22Rv1 (cell line): ENCODE measurements at regions not wholly inside any gene's neighbourhood (a gene's known extent, or its start where the extent isn't known, plus 50 kb on each side); places are given as distances from the start of the nearest gene placed in this dataset.
A peak's percentile ranks its signal among the peaks of the same experiment; 100 is the strongest.

Experiments used
- H3K27ac ChIP-seq: fragments of 450-650 bp; 2 replicates; pipeline ENCODE4 v1.5.1; 2017
- ZFX ChIP-seq: fragments of 450-650 bp; IDR thresholded peaks from 2 replicates; pipeline ENCODE4 v1.6.1; 2017; ENCODE audit warnings: antibody characterized with exemption, borderline replicate concordance
- TF ChIP-seq, protein P1 (sequence below): fragments of 450-650 bp; IDR thresholded peaks from 2 replicates; pipeline ENCODE4 v1.5.1; 2017; ENCODE audit warnings: mild to moderate bottlenecking

DNA sequence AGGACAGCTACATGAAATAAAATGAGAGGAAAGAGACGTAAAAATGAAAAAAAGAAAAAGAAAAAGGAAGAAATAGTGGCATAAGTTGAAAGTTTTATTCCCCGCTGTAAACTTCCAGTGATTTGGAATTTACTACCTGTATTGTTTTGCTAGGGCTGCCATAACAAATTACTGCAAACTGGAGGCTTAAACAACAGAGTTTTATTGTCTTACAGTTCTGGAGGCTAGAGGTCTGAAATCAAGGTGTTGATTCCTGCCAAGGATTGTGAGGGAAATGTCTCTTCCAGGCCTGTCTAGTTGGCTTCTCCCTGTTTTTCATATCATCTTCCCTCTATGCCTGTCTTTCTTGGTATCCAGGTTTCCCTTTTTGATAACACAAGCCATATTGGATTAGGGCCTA lies 119.4 kb upstream of the PACRGL start:
- no peak overlapping the region for H3K27ac ChIP-seq
- TF ChIP-seq, protein P1, sequence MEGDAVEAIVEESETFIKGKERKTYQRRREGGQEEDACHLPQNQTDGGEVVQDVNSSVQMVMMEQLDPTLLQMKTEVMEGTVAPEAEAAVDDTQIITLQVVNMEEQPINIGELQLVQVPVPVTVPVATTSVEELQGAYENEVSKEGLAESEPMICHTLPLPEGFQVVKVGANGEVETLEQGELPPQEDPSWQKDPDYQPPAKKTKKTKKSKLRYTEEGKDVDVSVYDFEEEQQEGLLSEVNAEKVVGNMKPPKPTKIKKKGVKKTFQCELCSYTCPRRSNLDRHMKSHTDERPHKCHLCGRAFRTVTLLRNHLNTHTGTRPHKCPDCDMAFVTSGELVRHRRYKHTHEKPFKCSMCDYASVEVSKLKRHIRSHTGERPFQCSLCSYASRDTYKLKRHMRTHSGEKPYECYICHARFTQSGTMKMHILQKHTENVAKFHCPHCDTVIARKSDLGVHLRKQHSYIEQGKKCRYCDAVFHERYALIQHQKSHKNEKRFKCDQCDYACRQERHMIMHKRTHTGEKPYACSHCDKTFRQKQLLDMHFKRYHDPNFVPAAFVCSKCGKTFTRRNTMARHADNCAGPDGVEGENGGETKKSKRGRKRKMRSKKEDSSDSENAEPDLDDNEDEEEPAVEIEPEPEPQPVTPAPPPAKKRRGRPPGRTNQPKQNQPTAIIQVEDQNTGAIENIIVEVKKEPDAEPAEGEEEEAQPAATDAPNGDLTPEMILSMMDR, result no peak
- TF ChIP-seq ZFX, result no peak

DNA sequence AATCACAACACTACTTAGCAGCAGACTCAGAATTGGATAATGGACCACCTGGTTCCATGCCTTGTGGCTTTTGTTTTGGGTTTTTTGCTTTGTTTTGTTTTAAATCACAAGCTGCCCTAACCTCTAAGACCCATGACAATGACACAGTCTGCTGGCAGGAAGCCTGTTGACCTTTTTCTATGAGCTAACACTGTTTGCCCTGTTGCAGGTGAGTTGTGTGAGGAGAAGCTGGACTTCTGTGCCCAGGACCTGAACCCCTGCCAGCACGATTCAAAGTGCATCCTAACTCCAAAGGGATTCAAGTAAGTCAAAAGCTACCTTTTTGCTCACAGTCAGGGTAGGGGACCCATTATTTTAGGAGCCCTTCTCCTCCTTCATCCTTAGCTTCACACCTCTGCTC lies 110.8 kb upstream of the PACRGL start:
- TF ChIP-seq, protein P1, result no peak
- TF ChIP-seq ZFX, result no peak
- no peak overlapping the region for H3K27ac ChIP-seq

DNA sequence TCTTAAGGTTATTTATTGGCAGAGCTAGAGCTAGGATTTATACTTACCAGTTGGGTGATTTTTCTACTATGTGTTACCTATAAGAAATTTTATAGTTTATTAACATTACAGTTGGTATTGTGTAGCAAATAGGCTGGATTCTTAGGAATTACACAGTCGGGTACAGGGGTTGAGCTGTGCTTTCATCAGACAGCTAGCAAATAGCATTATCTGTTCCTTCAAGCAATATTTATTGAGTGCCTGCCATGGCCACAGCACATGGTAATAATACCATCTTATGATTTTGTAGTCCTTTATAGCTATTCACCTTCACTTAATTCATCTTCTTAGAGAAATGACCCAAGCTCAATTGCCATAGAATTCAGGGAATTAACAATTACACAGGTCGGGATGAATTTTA lies 109.4 kb upstream of the PACRGL start:
- no peak overlapping the region for H3K27ac ChIP-seq
- TF ChIP-seq ZFX, result no peak
- TF ChIP-seq, protein P1, result no peak

DNA sequence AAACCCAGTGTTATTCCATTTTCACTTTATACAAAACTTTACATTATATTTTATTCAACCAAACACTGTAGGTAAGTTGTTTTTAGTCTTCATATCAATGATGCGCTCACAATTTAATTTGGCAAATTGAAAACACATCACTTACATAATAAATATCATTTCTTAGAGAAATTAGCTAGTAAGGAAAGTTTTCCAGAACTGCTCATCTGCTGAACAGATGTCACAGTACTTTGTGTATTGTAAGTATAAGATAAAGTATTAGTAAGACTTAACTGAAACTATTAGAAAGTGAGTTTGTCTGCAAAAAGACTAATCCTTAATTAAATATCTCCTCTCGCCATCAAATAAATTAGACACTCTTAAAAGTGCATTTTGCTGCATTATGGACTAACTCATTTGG lies 108.7 kb upstream of the PACRGL start:
- no peak overlapping the region for H3K27ac ChIP-seq
- TF ChIP-seq ZFX, result no peak

DNA sequence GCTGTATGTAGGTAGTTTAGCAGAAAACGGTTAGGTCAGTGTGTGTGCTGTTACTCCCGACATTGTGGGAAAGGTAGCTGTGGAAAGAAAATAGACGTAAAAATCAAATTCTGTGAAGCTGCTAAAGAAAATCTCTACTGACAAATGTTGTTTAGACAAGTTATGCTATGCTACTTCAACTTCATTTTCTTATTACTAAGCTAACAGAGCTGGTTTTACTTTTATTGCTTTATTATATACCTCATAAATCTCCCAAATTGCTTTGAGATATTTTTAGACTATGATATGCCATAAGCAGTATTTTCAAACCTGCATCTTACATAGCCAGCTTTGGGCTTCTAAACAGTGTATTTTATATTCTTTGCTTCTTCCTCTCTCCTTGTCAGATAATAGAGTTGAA lies 108.2 kb upstream of the PACRGL start:
- TF ChIP-seq, protein P1, result no peak
- TF ChIP-seq ZFX, result no peak
- H3K27ac ChIP-seq, result 0 out of 2 replicates have a peak overlapping the region, but pooled peaks have one; percentile 5

DNA sequence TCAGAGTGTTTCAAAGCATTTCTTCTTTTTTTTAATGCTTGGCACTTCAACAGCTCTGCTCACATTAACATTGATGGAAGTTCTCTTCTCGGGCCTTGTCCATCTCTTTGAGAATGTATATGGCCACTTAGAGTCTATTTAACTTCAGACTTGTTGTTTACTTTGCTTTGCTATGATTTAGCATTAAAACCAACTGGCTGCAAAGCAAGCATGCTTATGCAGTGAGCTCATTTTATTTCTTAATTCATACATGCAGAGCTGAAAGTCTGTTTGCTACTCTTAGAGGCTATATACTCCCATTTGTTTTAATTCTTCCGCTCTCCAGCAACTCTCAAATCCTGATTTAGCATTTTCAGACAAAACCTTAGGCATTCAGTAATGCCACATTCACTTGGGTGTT lies 107.6 kb upstream of the PACRGL start:
- TF ChIP-seq ZFX, result no peak
- TF ChIP-seq, protein P1, result no peak

DNA sequence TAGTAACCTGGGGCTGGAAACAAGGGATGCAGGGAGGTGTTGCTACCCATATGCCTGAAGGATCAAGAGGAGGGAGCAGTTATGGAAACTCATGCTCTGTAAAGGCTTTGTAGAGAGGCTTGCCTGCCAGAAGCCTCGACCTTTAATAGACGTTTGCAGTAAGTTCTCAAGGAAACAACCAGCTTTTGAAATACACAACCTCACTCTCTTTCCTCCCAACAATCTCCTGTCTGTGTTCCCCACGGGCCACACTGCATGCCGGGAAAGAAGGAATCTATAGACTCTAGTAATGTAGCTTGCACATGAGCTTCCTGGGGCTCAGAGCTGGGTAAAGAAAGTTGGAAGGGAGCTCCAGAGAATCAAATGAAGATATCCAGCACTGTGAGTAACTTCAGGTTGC lies 101.6 kb upstream of the PACRGL start:
- no peak overlapping the region for H3K27ac ChIP-seq
- TF ChIP-seq, protein P1, result no peak
- no peak for TF ChIP-seq ZFX

More for the DNA sequence above, 107.6 kb upstream of the PACRGL start:
- H3K27ac ChIP-seq, result 0 out of 2 replicates have a peak overlapping the region, but pooled peaks have one; percentile 5

DNA sequence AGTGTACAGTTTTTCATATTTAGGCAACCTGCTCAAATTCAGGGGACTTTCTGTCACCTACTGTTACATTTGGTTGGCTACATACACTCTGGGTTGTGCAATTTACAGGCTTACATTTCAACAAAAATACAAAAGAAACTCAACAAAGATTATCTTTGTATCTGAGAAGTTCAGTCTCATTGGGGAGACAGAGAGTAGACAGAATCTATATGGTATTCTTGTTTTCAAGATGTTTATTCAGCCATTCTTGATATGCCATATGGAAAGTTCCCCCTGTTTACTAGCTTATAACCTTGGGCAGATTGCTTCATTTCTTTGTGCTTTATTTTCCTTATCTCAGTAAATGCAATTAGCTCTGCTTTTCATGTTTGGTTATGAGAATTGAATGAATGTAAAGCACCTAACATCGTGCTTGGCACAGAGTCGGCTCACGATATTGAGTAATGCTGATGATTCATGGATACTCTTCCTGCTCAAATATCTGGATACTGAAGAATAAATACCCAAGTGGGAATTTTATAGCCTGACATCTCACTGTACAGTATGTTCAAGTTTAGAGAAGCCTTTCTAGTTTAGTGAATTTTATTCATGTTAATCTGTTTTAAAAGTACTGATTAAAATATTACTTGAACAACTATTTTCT lies 96.5 kb upstream of the PACRGL start:
- H3K27ac ChIP-seq, result no peak overlapping the region
- no peak for TF ChIP-seq ZFX
- TF ChIP-seq, protein P1, result no peak
